Epithelial cell of prostate (primary cell): ENCODE measurements at regions not wholly inside any gene's neighbourhood (a gene's known extent, or its start where the extent isn't known, plus 50 kb on each side); places are given as distances from the start of the nearest gene placed in this dataset.

Experiments used
- DNase-seq: peaks from one replicate; pipeline ENCODE4 v3.0.0-alpha.2; 2011; ENCODE audit warnings: low read depth, low spot score
- H3K27ac ChIP-seq: fragments of 450-650 bp; 2 replicates; pipeline ENCODE4 v1.5.1; 2017; ENCODE audit warnings: mild to moderate bottlenecking

DNA sequence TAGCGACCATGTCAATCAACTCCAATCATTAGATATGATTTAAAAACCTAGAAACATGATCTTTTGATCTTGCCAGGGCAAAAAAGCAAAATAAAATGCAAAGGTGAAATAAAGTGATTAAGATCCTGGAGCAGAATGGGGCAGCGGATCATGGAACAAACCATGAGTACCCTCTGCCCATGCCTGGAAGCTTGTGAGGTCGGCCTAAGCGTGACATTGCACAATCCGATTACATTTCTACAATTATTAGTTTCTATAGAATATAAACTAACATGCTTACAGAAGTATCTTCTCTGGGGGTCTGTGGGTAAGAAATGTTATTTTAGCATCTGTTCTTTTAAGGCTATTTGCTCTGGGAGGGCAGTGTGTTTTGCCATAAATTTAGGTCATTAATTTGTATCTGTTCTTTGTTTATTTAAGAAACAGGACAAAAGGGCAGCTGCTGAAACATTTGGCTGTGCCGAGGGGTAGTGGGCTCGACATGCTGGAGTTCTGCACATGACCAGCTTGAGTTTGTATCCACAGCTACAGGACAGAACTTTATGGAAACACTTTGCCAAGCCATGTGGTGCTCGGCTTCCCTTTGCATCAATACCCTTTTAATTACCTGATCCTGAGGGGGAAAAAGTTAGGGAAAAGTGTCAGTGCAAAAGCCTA, 55.9 kb downstream of the ZBTB18 start:
- no peak for DNase-seq
- H3K27ac ChIP-seq, result no peak overlapping the region

DNA sequence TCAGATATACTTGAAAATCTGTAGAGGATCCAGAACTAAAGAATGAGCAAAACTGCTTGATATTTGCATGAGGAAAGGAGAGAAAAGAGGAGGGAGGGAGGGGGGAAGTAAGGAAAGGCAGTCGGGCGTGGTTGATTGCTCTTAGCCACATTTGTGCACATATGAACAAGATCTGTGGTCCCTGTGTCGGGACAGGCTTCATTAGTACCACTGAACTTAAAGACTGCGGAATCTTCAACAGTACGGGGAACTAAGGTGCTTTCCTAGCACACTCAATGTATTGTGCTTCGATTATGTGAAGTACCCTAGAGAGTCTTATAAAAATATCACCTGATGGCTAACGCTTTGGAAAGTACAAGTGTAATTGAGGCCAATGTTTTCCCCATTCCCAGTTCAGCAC, 59.9 kb downstream of the ZBTB18 start:
- no peak overlapping the region for H3K27ac ChIP-seq
- no peak for DNase-seq

DNA sequence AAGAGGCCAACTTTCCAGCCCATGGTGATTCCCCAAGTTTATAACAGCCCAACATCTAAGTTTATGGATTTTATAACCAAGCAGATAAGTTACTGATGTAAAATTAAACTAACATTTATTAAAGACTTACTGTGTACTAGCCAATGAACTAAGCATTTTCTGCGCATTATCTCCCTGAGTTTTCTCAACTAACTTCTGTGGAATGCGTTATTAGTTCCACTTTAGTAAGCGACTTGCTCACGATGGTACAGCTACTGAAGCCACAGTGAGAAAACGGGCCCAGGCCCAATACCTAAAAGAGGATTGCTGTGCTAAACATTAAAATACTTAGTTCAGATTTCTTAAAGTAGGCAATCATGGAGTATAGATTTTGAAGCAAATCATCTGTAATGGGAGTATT, 61.0 kb downstream of the ZBTB18 start:
- no peak overlapping the region for H3K27ac ChIP-seq
- no peak for DNase-seq

DNA sequence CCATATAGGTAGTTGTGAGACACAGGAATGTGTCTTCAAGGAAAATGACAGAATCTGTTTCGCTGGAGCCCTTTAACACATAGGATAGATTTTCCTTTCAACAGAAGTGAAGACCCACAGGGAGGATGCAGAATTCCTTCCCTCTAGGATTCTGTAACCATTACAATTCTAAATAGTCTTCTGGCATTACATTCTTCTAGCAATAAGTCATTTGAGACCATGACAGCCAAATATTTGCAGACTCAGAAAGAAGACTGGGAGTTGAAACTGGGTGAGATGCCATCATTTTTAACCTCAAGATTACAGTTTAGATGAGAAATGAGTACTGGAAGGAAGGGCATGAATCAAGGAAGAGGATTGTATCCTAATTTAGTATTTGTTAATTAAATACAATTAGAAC, 61.6 kb downstream of the ZBTB18 start:
- no peak overlapping the region for H3K27ac ChIP-seq
- no peak for DNase-seq

- no peak for DNase-seq
- H3K27ac ChIP-seq, result no peak overlapping the region
These were observed 62.6 kb downstream of the ZBTB18 start for GRCh38 chr1:244113532-244114320.

DNA sequence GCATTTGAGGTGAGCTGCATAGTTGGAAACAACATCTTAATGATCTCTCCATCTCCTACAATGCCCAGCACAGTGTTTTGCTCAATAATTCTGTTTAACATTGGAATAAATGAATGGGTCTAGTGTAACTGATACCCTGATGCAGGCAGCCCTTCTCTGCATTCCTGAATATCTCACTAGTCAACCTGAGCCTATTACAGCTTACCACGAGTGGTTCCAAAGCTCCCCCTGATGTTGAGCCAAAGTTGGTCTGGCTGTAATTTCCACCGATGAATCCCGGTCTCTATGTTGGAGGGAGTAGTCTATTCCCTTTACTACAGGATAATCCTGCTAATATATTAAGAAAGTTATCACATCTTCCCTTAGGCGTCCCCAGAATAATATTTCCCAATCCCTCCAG, 63.8 kb downstream of the ZBTB18 start:
- no peak overlapping the region for H3K27ac ChIP-seq
- no peak for DNase-seq

DNA sequence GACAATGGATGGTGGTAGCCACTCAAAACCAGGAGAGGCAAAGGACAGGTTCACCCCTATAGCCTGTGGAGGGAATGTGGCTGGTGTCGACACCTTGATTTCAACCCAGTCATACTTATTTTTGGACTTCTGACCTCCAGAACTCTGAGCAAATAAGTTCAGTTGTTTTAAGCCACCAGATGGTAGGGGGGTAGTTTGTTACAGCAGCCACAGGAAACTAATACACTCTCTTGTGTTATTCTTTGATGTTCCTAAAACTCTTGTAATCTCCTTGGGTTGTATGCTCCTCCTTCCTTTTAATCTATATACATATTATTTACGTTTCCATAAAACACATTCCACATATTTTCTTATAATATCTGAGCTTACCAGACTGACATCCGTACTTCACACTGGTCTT, 65.9 kb downstream of the ZBTB18 start:
- no peak overlapping the region for H3K27ac ChIP-seq
- no peak for DNase-seq

GRCh38 chr1:244118109-244118761, 67.2 kb downstream of the ZBTB18 start:
- DNase-seq, result no peak
- no peak overlapping the region for H3K27ac ChIP-seq

DNA sequence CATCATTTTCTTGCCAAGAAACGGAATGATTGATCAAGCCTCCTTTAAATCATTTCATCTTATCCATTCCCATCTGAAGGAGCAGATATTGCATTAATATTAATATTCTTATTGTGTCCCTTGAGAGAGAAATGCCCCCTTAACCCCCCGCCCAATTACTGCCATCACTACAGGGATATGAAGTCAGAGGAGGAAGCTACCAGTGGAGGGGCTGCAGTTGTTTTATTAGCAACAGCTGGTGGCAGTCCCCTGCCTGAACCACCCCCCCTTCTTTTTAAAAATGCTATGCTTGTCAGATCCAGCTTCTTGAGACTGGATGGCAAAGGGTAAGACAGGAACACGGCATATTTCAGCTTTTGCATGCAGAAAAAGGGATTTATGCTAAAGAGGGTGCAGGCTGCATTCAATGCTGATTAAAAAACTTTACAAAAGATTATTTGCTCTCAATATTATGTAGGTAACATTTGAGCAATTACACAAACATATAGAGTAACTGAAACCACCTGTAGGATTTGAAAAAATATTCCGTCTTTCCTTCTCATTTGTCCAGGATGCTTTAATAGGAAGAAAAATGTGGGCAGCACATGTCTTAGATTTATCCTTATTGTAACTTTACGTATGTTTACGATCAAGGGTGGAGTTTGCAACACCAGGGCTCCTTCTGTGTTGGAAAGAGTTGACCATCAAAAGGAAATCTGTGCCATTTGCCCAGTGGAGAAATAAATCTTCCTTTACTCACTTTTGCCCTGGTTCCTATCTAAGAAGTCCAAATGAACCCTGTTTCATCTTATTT, 77.7 kb downstream of the ZBTB18 start:
- DNase-seq, result no peak
- H3K27ac ChIP-seq, result no peak overlapping the region

GRCh38 chr1:244137276-244137675, 86.2 kb downstream of the ZBTB18 start:
- no peak for DNase-seq
- no peak overlapping the region for H3K27ac ChIP-seq

- DNase-seq, result no peak
These were observed 86.6 kb downstream of the ZBTB18 start for GRCh38 chr1:244137725-244138124.

DNA sequence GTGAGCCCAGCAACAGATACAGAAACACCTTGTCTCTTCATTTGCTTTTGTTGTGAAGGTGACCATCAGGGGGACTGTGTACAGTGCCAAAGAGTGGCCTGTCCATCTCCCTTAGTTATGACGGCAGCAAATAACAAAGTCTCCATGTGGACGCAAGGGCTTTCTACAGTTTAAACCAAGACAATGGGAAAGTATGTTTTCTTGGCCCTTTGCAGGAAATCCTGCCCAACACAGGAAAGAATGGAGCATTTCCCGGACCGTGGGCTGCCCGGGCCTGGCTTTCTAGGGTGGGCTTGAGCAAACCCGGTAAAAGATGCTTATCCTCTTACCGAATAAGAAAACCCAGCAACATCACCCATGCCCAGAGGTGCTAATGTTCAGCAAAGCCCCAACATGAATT, 87.3 kb downstream of the ZBTB18 start:
- H3K27ac ChIP-seq, result no peak overlapping the region
- no peak for DNase-seq

More at GRCh38 chr1:244137725-244138124, 86.6 kb downstream of the ZBTB18 start:
- no peak overlapping the region for H3K27ac ChIP-seq

DNA sequence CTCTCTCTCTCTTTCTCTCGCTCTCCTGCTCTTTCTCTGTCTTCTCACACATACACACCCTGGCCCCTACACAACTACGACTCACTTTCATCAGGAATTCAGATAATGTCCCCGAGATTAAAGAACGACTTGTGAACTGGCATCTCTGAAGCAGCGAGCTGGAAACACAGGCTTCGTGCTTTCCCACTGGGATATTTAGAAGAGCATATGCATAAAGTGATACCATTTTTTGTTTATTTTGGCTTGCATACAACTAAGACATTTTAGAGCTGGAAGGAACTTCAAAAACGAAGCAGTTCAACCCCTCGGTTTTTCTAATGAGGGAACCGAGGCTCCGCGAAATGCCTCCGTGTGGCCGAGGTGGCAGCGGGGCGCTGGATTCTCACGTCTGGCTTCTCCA, 88.6 kb downstream of the ZBTB18 start:
- no peak for DNase-seq
- H3K27ac ChIP-seq, result no peak overlapping the region

DNA sequence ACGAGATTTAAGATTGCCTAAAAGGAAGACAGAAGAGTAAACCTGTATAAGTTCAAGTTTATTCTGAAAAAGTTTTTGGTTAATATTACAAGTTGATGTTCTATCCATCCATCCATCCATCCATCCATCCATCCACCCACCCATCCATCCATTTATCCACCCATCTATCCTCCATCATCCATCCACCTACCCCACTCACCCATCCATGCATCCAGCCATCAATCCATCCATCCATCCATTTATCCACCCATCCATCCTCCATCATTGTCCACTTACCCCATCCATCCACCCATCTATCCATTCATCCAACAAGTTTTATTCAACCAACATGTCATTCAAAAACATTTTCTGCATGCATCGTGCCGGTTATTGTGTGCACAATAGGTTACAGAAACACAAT, 89.3 kb downstream of the ZBTB18 start:
- no peak for DNase-seq
- no peak overlapping the region for H3K27ac ChIP-seq

- no peak overlapping the region for H3K27ac ChIP-seq
- no peak for DNase-seq
These were observed 93.0 kb downstream of the ZBTB18 start for GRCh38 chr1:244144053-244144452.

DNA sequence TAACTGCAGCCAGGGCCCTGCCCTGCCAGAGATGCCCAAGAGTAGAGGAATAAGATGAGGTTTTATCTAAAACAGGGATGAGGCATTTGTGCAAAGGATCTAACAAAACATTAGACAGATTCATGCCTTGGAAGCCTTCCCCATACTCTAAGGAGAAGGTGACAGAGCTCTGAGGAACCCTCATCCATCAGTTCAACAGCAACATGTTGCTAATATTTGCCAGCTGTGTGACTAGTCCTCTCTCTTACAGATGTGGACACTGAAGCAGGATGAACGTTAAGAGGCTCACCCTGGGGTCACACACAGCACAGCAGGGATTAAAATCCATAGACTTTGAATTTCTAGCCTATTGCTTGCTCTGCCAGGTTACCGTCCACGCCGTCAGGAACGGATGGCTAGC, 99.0 kb downstream of the ZBTB18 start:
- H3K27ac ChIP-seq, result no peak overlapping the region
- DNase-seq, result no peak

GRCh38 chr1:244150665-244151064, 99.6 kb downstream of the ZBTB18 start:
- no peak overlapping the region for H3K27ac ChIP-seq
- no peak for DNase-seq

- no peak for DNase-seq
- no peak overlapping the region for H3K27ac ChIP-seq
These were observed 100.5 kb downstream of the ZBTB18 start for GRCh38 chr1:244151537-244151936.

GRCh38 chr1:244154508-244154871, 103.4 kb downstream of the ZBTB18 start:
- no peak for DNase-seq

DNA sequence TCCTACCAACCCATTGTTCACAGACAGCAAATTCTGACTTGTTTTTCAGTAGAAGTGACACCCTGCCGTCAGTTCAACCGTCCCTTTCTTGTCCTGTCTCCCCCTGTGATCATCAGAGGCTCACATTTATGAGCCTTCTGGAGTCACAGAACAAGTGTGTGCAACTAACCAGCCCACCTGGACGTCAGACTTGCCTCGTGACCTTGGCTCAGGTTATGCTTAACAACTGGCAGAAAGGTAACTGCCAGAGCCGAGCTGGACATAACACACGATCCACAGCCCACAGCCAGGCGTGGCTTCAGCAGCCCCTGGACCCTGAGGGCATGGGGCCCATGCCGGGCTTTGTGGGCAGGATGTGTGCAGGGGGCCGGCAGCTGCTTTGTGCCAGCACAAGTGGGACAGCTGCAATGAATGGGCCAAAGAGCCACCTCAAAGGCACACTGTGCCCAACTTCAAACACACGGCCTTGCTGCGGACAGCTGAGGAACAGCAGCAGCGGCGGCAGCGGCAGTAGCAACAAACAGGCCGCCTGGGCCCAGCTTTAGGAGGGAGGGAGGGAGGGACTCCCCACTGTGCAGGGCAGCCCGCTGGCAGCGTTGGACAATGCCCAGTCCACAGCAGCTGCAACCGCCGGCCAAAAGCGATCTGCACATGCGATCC, 103.9 kb downstream of the ZBTB18 start:
- DNase-seq, result no peak
- no peak overlapping the region for H3K27ac ChIP-seq

More at GRCh38 chr1:244154508-244154871, 103.4 kb downstream of the ZBTB18 start:
- H3K27ac ChIP-seq, result no peak overlapping the region
